ENCODE measurements at regions not wholly inside any gene's neighbourhood (a gene's known extent, or its start where the extent isn't known, plus 50 kb on each side); places are given as distances from the start of the nearest gene placed in this dataset.

DNA sequence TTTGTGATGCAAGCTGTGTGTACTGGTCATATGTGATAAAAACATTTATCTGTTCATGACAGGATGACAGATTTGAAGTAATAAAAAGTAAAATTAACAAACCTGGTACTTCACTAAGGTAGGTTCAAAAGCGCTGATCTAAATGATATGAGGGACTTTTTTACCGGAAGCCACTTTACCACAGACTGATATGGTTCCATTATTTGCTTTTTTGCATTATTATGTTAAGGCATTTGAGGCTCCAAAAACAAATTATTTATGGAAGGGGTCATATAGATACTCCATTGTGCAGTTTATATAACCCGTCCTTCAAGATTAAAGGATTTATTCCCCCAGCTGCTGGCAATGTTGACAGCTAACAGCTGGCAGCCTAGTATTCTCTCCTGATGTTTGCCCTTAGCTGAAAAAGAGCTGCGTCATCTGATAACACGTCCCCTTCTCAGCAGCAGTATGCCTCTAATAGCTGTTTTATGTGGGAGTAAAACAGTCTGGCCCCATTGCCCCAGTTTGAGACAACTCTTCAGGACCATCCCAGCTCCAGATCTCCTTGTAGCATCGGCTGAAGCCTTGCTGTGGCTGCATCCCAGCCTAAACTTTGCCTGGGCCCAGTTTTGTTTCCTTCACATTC lies 84.8 kb upstream of the XIRP2 start:
- ATAC-seq (ENCODE audit: insufficient number of reproducible peaks, low FRiP score, low read depth), result no peak

GRCh38 chr2:166802475-166802874 lies 85.8 kb upstream of the XIRP2 start:
- Histone ChIP-seq H3K27me3 (replicated peaks; ENCODE audit: insufficient read depth) (no peaks in the 10 kb centered on the region), H3K4me3 (no peak overlapping the region), H3K9me3 (no peaks in the 10 kb centered on the region), H3K4me1 (ENCODE audit: control insufficient read depth in 1 of 2, low read depth in 2 of 2) (peaks cover 0 to 8% of the 10 kb centered on the region in 2 donors), H3K36me3 (no peaks in the 10 kb centered on the region), H3K27ac (no peak overlapping the region)
- TF ChIP-seq, protein P1, sequence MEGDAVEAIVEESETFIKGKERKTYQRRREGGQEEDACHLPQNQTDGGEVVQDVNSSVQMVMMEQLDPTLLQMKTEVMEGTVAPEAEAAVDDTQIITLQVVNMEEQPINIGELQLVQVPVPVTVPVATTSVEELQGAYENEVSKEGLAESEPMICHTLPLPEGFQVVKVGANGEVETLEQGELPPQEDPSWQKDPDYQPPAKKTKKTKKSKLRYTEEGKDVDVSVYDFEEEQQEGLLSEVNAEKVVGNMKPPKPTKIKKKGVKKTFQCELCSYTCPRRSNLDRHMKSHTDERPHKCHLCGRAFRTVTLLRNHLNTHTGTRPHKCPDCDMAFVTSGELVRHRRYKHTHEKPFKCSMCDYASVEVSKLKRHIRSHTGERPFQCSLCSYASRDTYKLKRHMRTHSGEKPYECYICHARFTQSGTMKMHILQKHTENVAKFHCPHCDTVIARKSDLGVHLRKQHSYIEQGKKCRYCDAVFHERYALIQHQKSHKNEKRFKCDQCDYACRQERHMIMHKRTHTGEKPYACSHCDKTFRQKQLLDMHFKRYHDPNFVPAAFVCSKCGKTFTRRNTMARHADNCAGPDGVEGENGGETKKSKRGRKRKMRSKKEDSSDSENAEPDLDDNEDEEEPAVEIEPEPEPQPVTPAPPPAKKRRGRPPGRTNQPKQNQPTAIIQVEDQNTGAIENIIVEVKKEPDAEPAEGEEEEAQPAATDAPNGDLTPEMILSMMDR (IDR thresholded peaks at IDR 0.05), result no peak
- DNase-seq (ENCODE audit: low spot score) (no peak), ATAC-seq (ENCODE audit: insufficient number of reproducible peaks, low FRiP score, low read depth) (no peak)

More for the DNA sequence above, 84.8 kb upstream of the XIRP2 start:
- no peaks in the 10 kb centered on the region for H3K36me3 ChIP-seq
- H3K27ac ChIP-seq, result no peak overlapping the region
- TF ChIP-seq, protein P1 (IDR thresholded peaks at IDR 0.05), result no peak
- DNase-seq (ENCODE audit: low spot score), result no peak
- H3K9me3 ChIP-seq, result no peaks in the 10 kb centered on the region
- H3K4me3 ChIP-seq, result no peak overlapping the region
- H3K4me1 ChIP-seq (ENCODE audit: control insufficient read depth in 1 of 2, low read depth in 2 of 2), result peaks cover 0 to 8% of the 10 kb centered on the region in 2 donors
- H3K27me3 ChIP-seq (replicated peaks; ENCODE audit: insufficient read depth), result no peaks in the 10 kb centered on the region

DNA sequence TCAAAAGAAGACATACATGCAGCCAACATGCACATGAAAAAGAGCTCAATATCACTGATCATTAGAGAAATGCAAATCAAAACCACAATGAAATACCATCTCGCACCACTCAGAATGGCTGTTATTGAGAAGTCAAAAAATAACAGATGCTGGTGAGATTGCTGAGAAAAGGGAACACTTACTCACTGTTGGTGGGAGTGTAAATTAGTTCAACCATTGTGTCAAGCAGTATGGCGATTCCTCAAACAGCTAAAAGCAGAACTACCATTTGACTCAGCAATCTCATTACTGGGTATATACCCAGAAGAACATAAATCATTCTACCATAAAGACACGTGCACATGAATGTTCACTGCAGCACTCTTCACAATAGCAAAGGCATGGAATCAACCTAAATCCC lies 95.5 kb upstream of the XIRP2 start:
- no peaks in the 10 kb centered on the region for H3K9me3 ChIP-seq
- H3K36me3 ChIP-seq, result no peaks in the 10 kb centered on the region
- no peak for ATAC-seq (ENCODE audit: insufficient number of reproducible peaks, low FRiP score, low read depth)
- no peaks in the 10 kb centered on the region for H3K27me3 ChIP-seq (replicated peaks; ENCODE audit: insufficient read depth)
- no peak overlapping the region for H3K27ac ChIP-seq
- TF ChIP-seq, protein P1 (IDR thresholded peaks at IDR 0.05), result no peak
- H3K4me3 ChIP-seq, result no peak overlapping the region
- no peak for DNase-seq (ENCODE audit: low spot score)
- no peaks in the 10 kb centered on the region for H3K4me1 ChIP-seq (ENCODE audit: control insufficient read depth in 1 of 2, low read depth in 2 of 2)

GRCh38 chr2:166786707-166787106 lies 101.6 kb upstream of the XIRP2 start:
- Histone ChIP-seq H3K36me3 (no peaks in the 10 kb centered on the region), H3K4me3 (no peak overlapping the region), H3K27ac (no peak overlapping the region), H3K9me3 (no peaks in the 10 kb centered on the region), H3K4me1 (ENCODE audit: control insufficient read depth in 1 of 2, low read depth in 2 of 2) (no peaks in the 10 kb centered on the region), H3K27me3 (replicated peaks; ENCODE audit: insufficient read depth) (no peaks in the 10 kb centered on the region)
- DNase-seq (ENCODE audit: low spot score), result no peak
- no peak for ATAC-seq (ENCODE audit: insufficient number of reproducible peaks, low FRiP score, low read depth)
- TF ChIP-seq, protein P1 (IDR thresholded peaks at IDR 0.05), result no peak

DNA sequence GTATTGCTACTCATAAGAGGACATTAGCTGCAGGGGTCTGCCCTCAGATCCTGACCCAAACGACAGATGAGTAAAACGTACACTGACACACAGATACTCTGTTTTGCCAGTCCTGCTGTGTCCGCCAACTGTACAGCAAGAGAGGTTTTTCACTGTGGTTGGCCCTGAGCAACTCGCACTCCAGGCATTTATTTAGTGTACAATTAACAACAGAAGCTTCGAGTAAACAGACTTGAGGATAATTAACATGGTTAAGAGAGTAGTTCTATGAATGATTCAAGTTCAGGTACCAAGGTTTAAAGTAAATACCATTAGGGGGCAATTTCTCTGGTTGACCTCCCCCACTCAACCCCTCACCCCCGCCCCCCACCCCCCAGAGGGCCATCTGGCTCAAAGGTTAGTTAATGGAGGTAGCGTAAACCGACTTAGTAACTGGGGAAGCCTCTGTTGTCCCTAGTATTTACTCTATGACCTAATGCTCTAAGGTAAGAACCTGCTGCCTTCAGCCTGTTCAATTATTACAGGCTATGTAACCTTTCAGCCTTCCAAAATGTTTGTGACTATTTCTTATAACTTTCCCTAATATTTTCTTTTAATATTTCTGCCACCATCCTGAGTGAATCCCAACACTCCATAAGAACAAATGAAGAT lies 103.9 kb upstream of the XIRP2 start:
- H3K27me3 ChIP-seq (replicated peaks; ENCODE audit: insufficient read depth), result no peaks in the 10 kb centered on the region
- TF ChIP-seq, protein P1 (IDR thresholded peaks at IDR 0.05), result no peak
- H3K4me1 ChIP-seq (ENCODE audit: control insufficient read depth in 1 of 2, low read depth in 2 of 2), result no peaks in the 10 kb centered on the region
- no peak overlapping the region for H3K27ac ChIP-seq
- H3K36me3 ChIP-seq, result no peaks in the 10 kb centered on the region
- DNase-seq (ENCODE audit: low spot score), result no peak
- H3K9me3 ChIP-seq, result no peaks in the 10 kb centered on the region
- no peak overlapping the region for H3K4me3 ChIP-seq
- ATAC-seq (ENCODE audit: insufficient number of reproducible peaks, low FRiP score, low read depth), result no peak
